ENCODE measurements at regions not wholly inside any gene's neighbourhood (a gene's known extent, or its start where the extent isn't known, plus 50 kb on each side); places are given as distances from the start of the nearest gene placed in this dataset.

GRCh38 chr5:30759731-30760130, 433.8 kb upstream of the CDH6 start:
- Mint-ChIP-seq H3K27ac (no peak overlapping the region), H3K4me1 (no peaks in the 10 kb centered on the region), H3K27me3 (no peaks in the 10 kb centered on the region), H3K36me3 (ENCODE audit: low read depth) (no peaks in the 10 kb centered on the region), H3K4me3 (no peak overlapping the region)
- no peaks in the 10 kb centered on the region for H3K9me3 ChIP-seq (ENCODE audit: control insufficient read depth, low read length, poor library complexity, severe bottlenecking)
- no peak for ATAC-seq
- no peak for DNase-seq

- Mint-ChIP-seq H3K36me3 (ENCODE audit: low read depth) (no peaks in the 10 kb centered on the region), H3K4me1 (no peaks in the 10 kb centered on the region), H3K27ac (no peak overlapping the region), H3K4me3 (no peak overlapping the region), H3K27me3 (no peaks in the 10 kb centered on the region)
- no peak for ATAC-seq
- no peaks in the 10 kb centered on the region for H3K9me3 ChIP-seq (ENCODE audit: control insufficient read depth, low read length, poor library complexity, severe bottlenecking)
- DNase-seq: no peak
Observed at GRCh38 chr5:30752015-30752414, 441.5 kb upstream of the CDH6 start.

- no peak for ATAC-seq
- DNase-seq: no peak
- Mint-ChIP-seq H3K4me1 (no peaks in the 10 kb centered on the region), H3K4me3 (no peak overlapping the region), H3K36me3 (ENCODE audit: low read depth) (no peaks in the 10 kb centered on the region), H3K27me3 (no peaks in the 10 kb centered on the region), H3K27ac (no peak overlapping the region)
- no peaks in the 10 kb centered on the region for H3K9me3 ChIP-seq (ENCODE audit: control insufficient read depth, low read length, poor library complexity, severe bottlenecking)
Observed at GRCh38 chr5:30749971-30750370, 443.5 kb upstream of the CDH6 start.

GRCh38 chr5:30747412-30747811, 446.1 kb upstream of the CDH6 start:
- no peak for DNase-seq
- Mint-ChIP-seq H3K27ac (no peak overlapping the region), H3K36me3 (ENCODE audit: low read depth) (no peaks in the 10 kb centered on the region), H3K4me1 (no peaks in the 10 kb centered on the region), H3K4me3 (no peak overlapping the region), H3K27me3 (no peaks in the 10 kb centered on the region)
- no peak for ATAC-seq
- no peaks in the 10 kb centered on the region for H3K9me3 ChIP-seq (ENCODE audit: control insufficient read depth, low read length, poor library complexity, severe bottlenecking)

GRCh38 chr5:30736669-30737068, 456.8 kb upstream of the CDH6 start:
- H3K9me3 ChIP-seq (ENCODE audit: control insufficient read depth, low read length, poor library complexity, severe bottlenecking): peaks cover 2% of the 10 kb centered on the region
- Mint-ChIP-seq H3K27ac (no peak overlapping the region), H3K4me1 (no peaks in the 10 kb centered on the region), H3K27me3 (no peaks in the 10 kb centered on the region), H3K4me3 (no peak overlapping the region), H3K36me3 (ENCODE audit: low read depth) (no peaks in the 10 kb centered on the region)
- ATAC-seq (no peak), DNase-seq (no peak)

GRCh38 chr5:30734118-30734517, 459.4 kb upstream of the CDH6 start:
- DNase-seq (no peak), ATAC-seq (no peak)
- Mint-ChIP-seq H3K4me3 (no peak overlapping the region), H3K4me1 (no peaks in the 10 kb centered on the region), H3K27ac (no peak overlapping the region), H3K27me3 (no peaks in the 10 kb centered on the region), H3K36me3 (ENCODE audit: low read depth) (no peaks in the 10 kb centered on the region)
- H3K9me3 ChIP-seq (ENCODE audit: control insufficient read depth, low read length, poor library complexity, severe bottlenecking): no peaks in the 10 kb centered on the region

GRCh38 chr5:30725073-30725472, 468.4 kb upstream of the CDH6 start:
- Mint-ChIP-seq H3K4me3 (no peak overlapping the region), H3K4me1 (no peaks in the 10 kb centered on the region), H3K27ac (no peak overlapping the region), H3K27me3 (no peaks in the 10 kb centered on the region), H3K36me3 (ENCODE audit: low read depth) (no peaks in the 10 kb centered on the region)
- no peaks in the 10 kb centered on the region for H3K9me3 ChIP-seq (ENCODE audit: control insufficient read depth, low read length, poor library complexity, severe bottlenecking)
- ATAC-seq (no peak), DNase-seq (no peak)

- H3K27ac Mint-ChIP-seq: no peak overlapping the region
- no peak overlapping the region for H3K4me3 Mint-ChIP-seq
- no peaks in the 10 kb centered on the region for H3K27me3 Mint-ChIP-seq
- ATAC-seq: no peak
- DNase-seq: no peak
- H3K36me3 Mint-ChIP-seq (ENCODE audit: low read depth): no peaks in the 10 kb centered on the region
- H3K9me3 ChIP-seq (ENCODE audit: control insufficient read depth, low read length, poor library complexity, severe bottlenecking): no peaks in the 10 kb centered on the region
- no peaks in the 10 kb centered on the region for H3K4me1 Mint-ChIP-seq
Observed at GRCh38 chr5:30698217-30698616, 495.3 kb upstream of the CDH6 start.

GRCh38 chr5:30693326-30693725, 500.2 kb upstream of the CDH6 start:
- H3K9me3 ChIP-seq (ENCODE audit: control insufficient read depth, low read length, poor library complexity, severe bottlenecking): no peaks in the 10 kb centered on the region
- H3K27me3 Mint-ChIP-seq: no peaks in the 10 kb centered on the region
- H3K4me1 Mint-ChIP-seq: no peaks in the 10 kb centered on the region
- ATAC-seq: no peak
- no peak overlapping the region for H3K27ac Mint-ChIP-seq
- H3K4me3 Mint-ChIP-seq: no peak overlapping the region
- no peaks in the 10 kb centered on the region for H3K36me3 Mint-ChIP-seq (ENCODE audit: low read depth)
- DNase-seq: no peak

- Mint-ChIP-seq H3K27me3 (no peaks in the 10 kb centered on the region), H3K4me1 (no peaks in the 10 kb centered on the region), H3K4me3 (no peak overlapping the region), H3K36me3 (ENCODE audit: low read depth) (no peaks in the 10 kb centered on the region), H3K27ac (no peak overlapping the region)
- no peaks in the 10 kb centered on the region for H3K9me3 ChIP-seq (ENCODE audit: control insufficient read depth, low read length, poor library complexity, severe bottlenecking)
- ATAC-seq (no peak), DNase-seq (no peak)
Observed at GRCh38 chr5:30690931-30691330, 502.6 kb upstream of the CDH6 start.

- ATAC-seq (no peak), DNase-seq (no peak)
- Mint-ChIP-seq H3K4me3 (no peak overlapping the region), H3K36me3 (ENCODE audit: low read depth) (no peaks in the 10 kb centered on the region), H3K27ac (no peak overlapping the region), H3K27me3 (no peaks in the 10 kb centered on the region), H3K4me1 (no peaks in the 10 kb centered on the region)
- no peaks in the 10 kb centered on the region for H3K9me3 ChIP-seq (ENCODE audit: control insufficient read depth, low read length, poor library complexity, severe bottlenecking)
Observed at GRCh38 chr5:30687461-30687860, 506.0 kb upstream of the CDH6 start.

GRCh38 chr5:30686530-30686929, 507.0 kb upstream of the CDH6 start:
- H3K27me3 Mint-ChIP-seq: no peaks in the 10 kb centered on the region
- no peaks in the 10 kb centered on the region for H3K4me1 Mint-ChIP-seq
- no peaks in the 10 kb centered on the region for H3K36me3 Mint-ChIP-seq (ENCODE audit: low read depth)
- DNase-seq (no peak), ATAC-seq (no peak)
- no peaks in the 10 kb centered on the region for H3K9me3 ChIP-seq (ENCODE audit: control insufficient read depth, low read length, poor library complexity, severe bottlenecking)
- no peak overlapping the region for H3K27ac Mint-ChIP-seq
- H3K4me3 Mint-ChIP-seq: no peak overlapping the region

- no peaks in the 10 kb centered on the region for H3K4me1 Mint-ChIP-seq
- H3K27me3 Mint-ChIP-seq: no peaks in the 10 kb centered on the region
- ATAC-seq (no peak), DNase-seq (no peak)
- no peak overlapping the region for H3K27ac Mint-ChIP-seq
- no peaks in the 10 kb centered on the region for H3K36me3 Mint-ChIP-seq (ENCODE audit: low read depth)
- H3K9me3 ChIP-seq (ENCODE audit: control insufficient read depth, low read length, poor library complexity, severe bottlenecking): peaks cover 3% of the 10 kb centered on the region
- no peak overlapping the region for H3K4me3 Mint-ChIP-seq
Observed at GRCh38 chr5:30676223-30676840, 517.2 kb upstream of the CDH6 start.

- no peak for ATAC-seq
- H3K36me3 Mint-ChIP-seq (ENCODE audit: low read depth): no peaks in the 10 kb centered on the region
- H3K27me3 Mint-ChIP-seq: no peaks in the 10 kb centered on the region
- DNase-seq: no peak
- no peaks in the 10 kb centered on the region for H3K4me1 Mint-ChIP-seq
- H3K27ac Mint-ChIP-seq: no peak overlapping the region
- H3K9me3 ChIP-seq (ENCODE audit: control insufficient read depth, low read length, poor library complexity, severe bottlenecking): peaks cover 3% of the 10 kb centered on the region
- H3K4me3 Mint-ChIP-seq: no peak overlapping the region
Observed at GRCh38 chr5:30667293-30667692, 526.2 kb upstream of the CDH6 start.
